ENCODE measurements at regions not wholly inside any gene's neighbourhood (a gene's known extent, or its start where the extent isn't known, plus 50 kb on each side); places are given as distances from the start of the nearest gene placed in this dataset.

DNA sequence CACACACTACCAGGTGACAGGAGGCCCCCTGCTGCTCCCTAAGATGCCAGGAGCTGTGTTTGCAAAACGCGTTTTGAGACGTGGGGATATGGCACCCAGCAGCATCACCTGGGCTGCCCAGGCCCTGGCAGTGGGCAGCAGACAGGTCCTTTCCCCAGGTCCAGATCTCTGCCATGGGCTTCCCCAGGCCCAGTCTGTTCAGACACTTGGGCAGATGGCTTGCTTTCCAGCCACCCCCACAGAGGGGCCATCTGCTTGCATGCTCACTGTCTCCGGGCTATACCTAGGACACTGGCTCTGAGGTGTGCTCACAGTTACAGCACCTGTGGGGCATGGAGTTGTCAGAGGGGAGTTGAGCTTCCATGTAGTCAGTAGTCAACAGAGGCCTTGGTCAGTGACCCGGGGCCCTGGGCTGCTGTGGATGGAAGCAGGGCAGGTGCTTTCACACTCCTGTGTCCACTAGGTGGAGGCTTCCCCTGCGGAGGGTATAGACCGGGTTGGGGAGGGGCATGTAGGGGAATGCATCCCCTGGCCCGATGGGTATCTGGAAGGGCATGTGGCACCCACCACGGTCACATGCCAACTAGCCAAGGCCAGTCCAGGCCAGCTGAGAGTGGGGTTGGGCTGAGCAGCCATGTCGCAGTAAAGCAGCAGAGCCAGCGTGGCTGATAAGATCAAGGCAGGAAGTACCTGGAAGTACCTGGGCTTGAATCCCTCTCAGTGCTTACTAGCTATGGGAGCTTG, 185.4 kb upstream of the SLC24A3 start:
- Histone ChIP-seq H3K4me3 (replicated peaks; ENCODE audit: low read depth, low read length) (no peak overlapping the region), H3K36me3 (ENCODE audit: control insufficient read depth, insufficient read depth, low read length) (no peaks in the 10 kb centered on the region), H3K27me3 (replicated peaks; ENCODE audit: control insufficient read depth, insufficient read depth, low read length) (no peaks in the 10 kb centered on the region)
- TF ChIP-seq, protein P1, sequence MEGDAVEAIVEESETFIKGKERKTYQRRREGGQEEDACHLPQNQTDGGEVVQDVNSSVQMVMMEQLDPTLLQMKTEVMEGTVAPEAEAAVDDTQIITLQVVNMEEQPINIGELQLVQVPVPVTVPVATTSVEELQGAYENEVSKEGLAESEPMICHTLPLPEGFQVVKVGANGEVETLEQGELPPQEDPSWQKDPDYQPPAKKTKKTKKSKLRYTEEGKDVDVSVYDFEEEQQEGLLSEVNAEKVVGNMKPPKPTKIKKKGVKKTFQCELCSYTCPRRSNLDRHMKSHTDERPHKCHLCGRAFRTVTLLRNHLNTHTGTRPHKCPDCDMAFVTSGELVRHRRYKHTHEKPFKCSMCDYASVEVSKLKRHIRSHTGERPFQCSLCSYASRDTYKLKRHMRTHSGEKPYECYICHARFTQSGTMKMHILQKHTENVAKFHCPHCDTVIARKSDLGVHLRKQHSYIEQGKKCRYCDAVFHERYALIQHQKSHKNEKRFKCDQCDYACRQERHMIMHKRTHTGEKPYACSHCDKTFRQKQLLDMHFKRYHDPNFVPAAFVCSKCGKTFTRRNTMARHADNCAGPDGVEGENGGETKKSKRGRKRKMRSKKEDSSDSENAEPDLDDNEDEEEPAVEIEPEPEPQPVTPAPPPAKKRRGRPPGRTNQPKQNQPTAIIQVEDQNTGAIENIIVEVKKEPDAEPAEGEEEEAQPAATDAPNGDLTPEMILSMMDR (IDR thresholded peaks at IDR 0.05; ENCODE audit: insufficient read depth, low read length, poor library complexity, severe bottlenecking): peak; percentile 20
- peak; percentile 15 for DNase-seq (ENCODE audit: extremely low read depth, insufficient read length)

DNA sequence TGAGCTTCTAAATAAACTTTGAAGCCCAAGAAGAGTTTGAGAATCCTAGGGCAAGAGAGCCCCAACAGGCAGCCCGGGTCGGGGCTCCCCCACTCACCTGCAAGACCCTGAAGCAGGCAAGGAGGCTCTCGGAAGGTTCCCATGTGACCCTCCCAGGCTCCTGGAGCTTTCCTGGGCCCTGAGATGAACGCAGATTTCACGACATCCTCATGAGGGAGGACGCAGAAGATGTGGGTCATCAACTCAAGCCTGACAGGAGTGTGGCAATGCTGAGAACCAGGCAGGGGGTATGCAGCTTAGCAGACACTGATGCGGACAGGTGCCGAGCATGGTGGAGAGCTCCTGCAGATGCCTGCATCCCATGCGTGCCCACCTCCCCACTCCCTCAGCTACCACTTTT, 184.5 kb upstream of the SLC24A3 start:
- TF ChIP-seq, protein P1 (IDR thresholded peaks at IDR 0.05; ENCODE audit: insufficient read depth, low read length, poor library complexity, severe bottlenecking): no peak
- Histone ChIP-seq H3K4me3 (replicated peaks; ENCODE audit: low read depth, low read length) (no peak overlapping the region), H3K36me3 (ENCODE audit: control insufficient read depth, insufficient read depth, low read length) (no peaks in the 10 kb centered on the region), H3K27me3 (replicated peaks; ENCODE audit: control insufficient read depth, insufficient read depth, low read length) (no peaks in the 10 kb centered on the region)
- DNase-seq (ENCODE audit: extremely low read depth, insufficient read length): no peak

DNA sequence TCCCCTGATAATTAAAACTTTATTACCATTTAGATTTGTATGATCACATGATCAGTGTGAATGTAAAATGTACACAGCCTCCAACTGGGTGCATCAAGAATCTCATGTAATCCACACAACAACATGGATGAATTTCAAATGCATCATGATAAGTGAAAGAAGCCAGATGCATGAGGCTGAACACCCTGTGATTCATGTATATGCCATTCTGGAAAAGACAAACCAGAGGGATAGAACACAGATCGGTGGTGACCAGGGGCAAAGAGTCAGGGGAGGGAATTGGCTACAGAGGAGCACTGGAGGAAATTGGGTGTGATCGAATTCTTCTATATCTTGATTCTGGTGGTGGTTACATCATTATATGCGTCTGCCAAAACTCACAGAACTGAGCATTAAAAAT, 170.7 kb upstream of the SLC24A3 start:
- Histone ChIP-seq H3K27me3 (replicated peaks; ENCODE audit: control insufficient read depth, insufficient read depth, low read length) (no peaks in the 10 kb centered on the region), H3K36me3 (ENCODE audit: control insufficient read depth, insufficient read depth, low read length) (no peaks in the 10 kb centered on the region)
- TF ChIP-seq, protein P1 (IDR thresholded peaks at IDR 0.05; ENCODE audit: insufficient read depth, low read length, poor library complexity, severe bottlenecking): no peak

DNA sequence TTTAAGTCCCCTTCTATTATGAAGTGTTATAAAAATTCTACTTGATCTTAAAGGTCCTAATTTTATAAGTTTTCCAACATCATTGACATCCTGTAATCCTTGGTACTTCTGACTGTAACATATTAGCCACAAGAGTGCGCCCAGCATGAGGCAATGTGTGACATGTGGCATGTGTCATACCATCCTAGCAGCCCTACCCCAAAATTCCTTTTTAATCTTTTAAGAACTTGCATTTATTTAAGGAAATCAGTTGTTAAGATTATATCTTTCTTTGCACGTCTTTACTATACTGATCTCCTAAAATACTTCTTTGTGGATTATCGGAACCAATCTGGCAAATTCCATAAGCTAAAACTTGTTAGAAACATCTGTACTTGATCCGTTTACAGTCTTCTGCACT, 167.1 kb upstream of the SLC24A3 start:
- Histone ChIP-seq H3K27me3 (replicated peaks; ENCODE audit: control insufficient read depth, insufficient read depth, low read length) (no peaks in the 10 kb centered on the region), H3K36me3 (ENCODE audit: control insufficient read depth, insufficient read depth, low read length) (no peaks in the 10 kb centered on the region), H3K4me3 (replicated peaks; ENCODE audit: low read depth, low read length) (no peak overlapping the region)
- TF ChIP-seq, protein P1 (IDR thresholded peaks at IDR 0.05; ENCODE audit: insufficient read depth, low read length, poor library complexity, severe bottlenecking): no peak
- DNase-seq (ENCODE audit: extremely low read depth, insufficient read length): no peak

More for the DNA sequence above, 170.7 kb upstream of the SLC24A3 start:
- no peak overlapping the region for H3K4me3 ChIP-seq (replicated peaks; ENCODE audit: low read depth, low read length)
- DNase-seq (ENCODE audit: extremely low read depth, insufficient read length): no peak

DNA sequence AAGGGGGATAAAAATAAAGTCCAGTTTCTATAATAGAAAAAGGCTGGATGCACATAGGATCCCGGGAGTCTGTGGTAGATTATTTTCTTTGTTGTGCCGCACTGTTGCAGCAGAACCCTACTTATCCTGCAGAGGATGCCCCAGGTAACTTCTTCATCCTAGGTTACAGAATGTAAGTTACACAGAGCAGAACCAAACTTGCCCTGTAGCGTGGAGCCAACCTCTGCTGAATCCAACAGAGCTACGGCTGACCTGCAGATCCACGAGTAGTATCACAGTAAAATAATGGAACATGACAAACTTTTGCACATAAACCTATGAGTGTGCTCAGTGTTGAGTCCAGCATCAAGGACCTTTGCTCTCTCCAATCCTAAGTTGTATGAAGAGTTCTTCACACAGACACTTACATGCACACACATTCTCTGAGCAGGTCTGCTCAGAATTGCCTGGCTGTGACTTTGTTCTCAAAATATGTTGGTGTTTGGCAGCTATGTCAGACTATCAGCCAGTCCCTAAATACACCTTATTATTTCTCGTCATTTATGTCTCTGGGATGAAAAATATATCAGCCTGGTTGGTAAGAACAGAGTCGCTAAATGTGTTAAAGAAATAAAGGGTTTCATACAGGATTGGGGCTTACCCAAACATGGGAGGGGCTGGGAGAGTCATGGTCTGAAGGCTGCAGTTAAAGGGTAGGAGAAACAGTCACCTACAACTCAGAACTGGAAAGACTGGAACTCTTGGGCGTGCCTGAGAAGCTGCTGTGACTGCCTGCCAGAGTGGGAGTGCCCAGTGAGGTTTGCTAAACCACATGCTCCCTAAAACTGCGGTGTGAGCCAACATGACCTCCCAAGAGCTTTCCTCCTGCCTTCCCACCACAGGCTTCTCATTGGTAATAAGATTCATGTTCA, 165.1 kb upstream of the SLC24A3 start:
- DNase-seq (ENCODE audit: extremely low read depth, insufficient read length): no peak
- H3K4me3 ChIP-seq (replicated peaks; ENCODE audit: low read depth, low read length): no peak overlapping the region
- no peaks in the 10 kb centered on the region for H3K27me3 ChIP-seq (replicated peaks; ENCODE audit: control insufficient read depth, insufficient read depth, low read length)
- no peaks in the 10 kb centered on the region for H3K36me3 ChIP-seq (ENCODE audit: control insufficient read depth, insufficient read depth, low read length)
- TF ChIP-seq, protein P1 (IDR thresholded peaks at IDR 0.05; ENCODE audit: insufficient read depth, low read length, poor library complexity, severe bottlenecking): no peak
